HUES64 (cell line): ENCODE measurements at regions not wholly inside any gene's neighbourhood (a gene's known extent, or its start where the extent isn't known, plus 50 kb on each side); places are given as distances from the start of the nearest gene placed in this dataset.

ENCODE experiments used
- H3K27ac ChIP-seq: 2 replicates; pipeline ENCODE4 v1.7.0; 2013; ENCODE audit warnings: low read depth, low read length, inconsistent platforms
- H3K27me3 ChIP-seq: 2 replicates; pipeline ENCODE4 v1.6.1; 2013; ENCODE audit warnings: mild to moderate bottlenecking, low read length; ENCODE audit not compliant: insufficient read depth
- H3K36me3 ChIP-seq: 2 replicates; pipeline ENCODE4 v1.6.1; 2013; ENCODE audit warnings: mild to moderate bottlenecking, low read length; ENCODE audit not compliant: insufficient read depth
- H3K4me1 ChIP-seq: 2 replicates; pipeline ENCODE4 v1.6.1; 2013; ENCODE audit warnings: mild to moderate bottlenecking, low read length, moderate library complexity; ENCODE audit not compliant: insufficient read depth
- H3K4me3 ChIP-seq: 2 replicates; pipeline ENCODE4 v1.5.1; 2013; ENCODE audit warnings: mild to moderate bottlenecking, low read length, moderate library complexity
- H3K9ac ChIP-seq: 2 replicates; pipeline ENCODE4 v1.6.1; 2013; ENCODE audit warnings: mild to moderate bottlenecking, low read depth, low read length
- H3K9me3 ChIP-seq: 2 replicates; pipeline ENCODE4 v1.6.1; 2013; ENCODE audit warnings: low read depth, low read length; ENCODE audit not compliant: insufficient read depth
- WGBS: fragments of 150-250, 120-280 bp; methylation state at CpG from one replicate; pipeline ENCODE4 v1.1.7; 2013; ENCODE audit warnings: missing lambda C conversion rate; 5-methylcytosine and 5-hydroxymethylcytosine counted together

DNA sequence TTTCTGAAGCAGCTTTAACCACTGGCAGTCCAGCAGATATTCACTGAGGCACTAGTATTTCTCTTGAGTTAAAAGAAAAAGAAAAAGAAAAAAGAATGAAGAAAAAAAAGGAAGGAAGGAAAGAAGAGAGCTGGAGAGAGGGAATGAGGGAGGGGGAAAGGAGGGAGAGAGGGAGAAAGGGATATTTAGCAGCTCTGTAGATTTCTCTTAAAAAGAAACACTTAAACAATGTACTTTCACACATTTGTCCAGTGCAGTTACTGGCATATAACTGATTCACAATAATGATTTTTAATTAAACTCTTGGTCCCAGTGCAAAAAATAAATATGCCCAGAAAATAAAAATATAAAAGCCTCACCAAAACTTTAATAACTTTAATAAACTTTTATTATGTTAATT lies 386.4 kb downstream of the KCNJ2 start:
- Histone ChIP-seq H3K27ac (no peak overlapping the region), H3K9ac (no peak overlapping the region), H3K4me1 (no peaks in the 10 kb centered on the region), H3K9me3 (no peaks in the 10 kb centered on the region), H3K4me3 (no peak overlapping the region), H3K27me3 (no peaks in the 10 kb centered on the region), H3K36me3 (no peaks in the 10 kb centered on the region)

DNA sequence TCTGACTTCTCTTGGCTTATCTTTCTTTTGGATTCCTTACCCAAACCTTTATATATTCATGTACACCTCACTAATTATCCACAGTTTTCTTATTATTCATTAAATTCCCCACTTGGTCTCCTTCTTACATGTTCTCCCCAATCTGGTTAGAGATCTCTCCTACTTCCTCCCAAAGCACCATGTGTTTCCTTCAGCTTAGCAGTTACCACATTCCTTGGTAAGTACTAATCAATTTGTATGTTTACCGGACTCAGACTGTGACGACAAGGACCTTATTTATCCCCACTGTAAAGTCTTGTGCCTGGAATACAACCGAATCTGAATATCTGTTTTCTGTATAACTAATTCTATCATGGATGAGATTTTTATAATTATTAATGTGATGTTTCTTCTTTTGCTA lies 389.5 kb downstream of the KCNJ2 start:
- Histone ChIP-seq H3K27ac (no peak overlapping the region), H3K4me1 (no peaks in the 10 kb centered on the region), H3K9ac (no peak overlapping the region), H3K36me3 (no peaks in the 10 kb centered on the region), H3K27me3 (no peaks in the 10 kb centered on the region), H3K9me3 (no peaks in the 10 kb centered on the region), H3K4me3 (no peak overlapping the region)
- 92% methylated on average over 3 of the region's 3 CpGs for WGBS

DNA sequence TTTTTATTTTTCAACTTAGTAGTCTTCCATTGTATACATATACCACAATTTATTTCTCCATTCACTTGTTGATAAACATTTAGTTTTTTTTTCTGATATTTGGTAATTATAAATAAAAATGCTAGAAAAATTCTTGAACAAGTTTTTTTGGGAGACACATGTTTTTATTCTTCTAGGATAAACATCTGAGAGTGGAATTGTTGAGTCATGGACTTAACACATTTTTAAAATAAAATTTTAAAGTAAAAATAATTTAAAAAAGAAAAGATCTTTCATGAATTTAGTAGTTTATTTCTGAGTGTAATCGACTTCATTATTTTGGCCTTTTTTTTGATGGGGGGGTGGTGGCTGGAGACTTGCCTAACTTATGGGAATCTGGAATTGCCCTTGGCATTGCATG lies 391.1 kb downstream of the KCNJ2 start:
- Histone ChIP-seq H3K9me3 (no peaks in the 10 kb centered on the region), H3K27me3 (no peaks in the 10 kb centered on the region), H3K4me1 (no peaks in the 10 kb centered on the region), H3K36me3 (no peaks in the 10 kb centered on the region), H3K4me3 (no peak overlapping the region), H3K9ac (no peak overlapping the region), H3K27ac (no peak overlapping the region)
- WGBS: 93% methylated on average over 1 of the region's 1 CpG

DNA sequence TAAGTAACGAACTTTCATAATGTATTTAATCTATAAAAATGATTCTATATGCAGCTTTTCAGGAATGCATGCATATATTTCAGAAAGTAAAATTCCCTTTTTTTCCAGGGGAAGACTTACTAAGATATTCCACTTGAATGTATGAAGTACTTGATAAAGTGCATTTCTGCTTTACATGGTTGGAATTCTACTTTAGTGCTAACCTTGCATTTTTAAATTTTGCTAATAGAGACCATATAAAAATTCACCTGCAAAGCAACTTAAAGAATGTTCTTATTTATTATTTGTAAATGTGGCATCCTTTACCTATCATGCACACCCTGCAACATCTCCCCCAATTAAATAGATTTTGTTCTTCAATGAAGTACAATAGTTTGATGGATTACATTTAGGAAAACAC lies 392.8 kb downstream of the KCNJ2 start:
- H3K9me3 ChIP-seq: no peaks in the 10 kb centered on the region
- H3K27me3 ChIP-seq: no peaks in the 10 kb centered on the region
- no peak overlapping the region for H3K9ac ChIP-seq
- H3K36me3 ChIP-seq: no peaks in the 10 kb centered on the region
- H3K4me3 ChIP-seq: no peak overlapping the region
- no CpG with 5 or more reads among the region's 1 CpG for WGBS
- no peak overlapping the region for H3K27ac ChIP-seq
- no peaks in the 10 kb centered on the region for H3K4me1 ChIP-seq

DNA sequence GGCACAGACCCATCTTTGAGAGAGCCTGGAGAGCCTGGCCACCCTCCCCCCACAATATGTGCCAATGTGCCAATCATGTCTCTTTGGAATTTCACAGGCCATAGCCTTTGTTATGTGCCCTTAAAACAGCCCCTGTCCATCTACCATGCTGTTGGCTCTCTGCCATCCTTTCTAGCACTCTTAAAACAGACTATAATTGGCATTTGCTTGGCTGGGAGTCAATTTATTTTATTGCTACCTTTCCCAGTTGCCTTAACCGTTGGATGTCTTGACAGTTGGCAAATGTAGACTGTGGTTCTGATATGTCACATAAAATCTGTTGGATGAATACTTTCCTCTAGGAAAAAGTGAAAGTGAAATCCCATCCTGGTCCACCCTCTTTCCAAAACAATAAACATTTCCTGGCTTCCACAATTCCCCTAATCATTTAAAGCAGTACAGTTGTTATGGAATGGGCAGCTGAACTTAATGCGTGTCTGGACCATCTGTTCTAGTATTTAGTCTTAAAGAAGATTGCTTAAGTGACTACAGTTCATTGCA lies 394.0 kb downstream of the KCNJ2 start:
- Histone ChIP-seq H3K4me3 (no peak overlapping the region), H3K27me3 (no peaks in the 10 kb centered on the region), H3K27ac (no peak overlapping the region), H3K9me3 (no peaks in the 10 kb centered on the region), H3K36me3 (no peaks in the 10 kb centered on the region), H3K4me1 (no peaks in the 10 kb centered on the region), H3K9ac (no peak overlapping the region)
- 96% methylated on average over 2 of the region's 2 CpGs for WGBS

DNA sequence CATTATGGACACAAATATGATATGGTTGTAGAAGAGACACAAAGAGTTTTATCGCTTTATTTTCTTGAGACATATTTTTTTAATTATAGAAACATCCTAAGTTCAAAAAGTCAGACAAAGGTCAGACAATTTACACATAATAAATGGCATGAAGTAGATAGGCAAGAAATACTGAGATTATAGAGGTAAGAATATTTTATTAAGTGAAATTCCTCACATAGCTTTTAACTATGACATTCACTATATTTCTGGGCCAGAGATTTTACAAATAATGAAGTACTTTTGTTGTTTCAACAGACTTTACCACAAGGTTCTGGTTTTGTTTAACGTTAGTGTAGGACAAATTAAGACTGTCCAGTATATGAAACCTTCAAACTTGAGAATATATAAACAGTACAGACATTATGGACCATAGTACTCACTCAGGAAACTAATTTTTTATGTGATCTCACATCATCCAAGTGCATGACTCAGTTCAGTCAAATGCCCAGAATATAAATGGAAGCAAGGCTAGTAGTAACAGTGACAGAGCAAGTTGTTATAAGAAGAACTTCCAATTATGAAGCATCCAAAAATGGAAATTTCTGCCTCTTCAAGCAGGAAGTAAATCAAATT lies 394.8 kb downstream of the KCNJ2 start:
- Histone ChIP-seq H3K27ac (no peak overlapping the region), H3K4me3 (no peak overlapping the region), H3K27me3 (no peaks in the 10 kb centered on the region), H3K36me3 (no peaks in the 10 kb centered on the region), H3K9me3 (no peaks in the 10 kb centered on the region), H3K9ac (no peak overlapping the region), H3K4me1 (no peaks in the 10 kb centered on the region)
- WGBS: 100% methylated on average over 1 of the region's 2 CpGs

DNA sequence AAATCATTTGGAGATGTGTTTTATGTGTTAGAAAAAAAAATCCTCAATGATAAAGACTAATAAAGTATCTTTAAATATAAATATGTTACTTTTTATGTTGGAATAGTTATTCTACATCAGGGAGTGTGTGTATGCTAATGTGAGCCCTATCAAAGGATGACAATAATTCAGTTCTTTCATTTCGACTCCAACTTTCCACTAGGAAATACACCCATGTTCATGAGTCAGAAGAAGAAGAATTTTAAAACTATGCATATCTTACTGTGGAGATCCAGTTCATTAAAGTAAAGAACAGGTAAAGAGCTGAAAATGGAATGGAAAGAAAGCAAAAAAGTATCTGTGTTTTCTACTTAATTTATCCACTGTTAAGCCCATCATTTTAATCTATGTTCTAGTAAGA lies 399.8 kb downstream of the KCNJ2 start:
- Histone ChIP-seq H3K27me3 (no peaks in the 10 kb centered on the region), H3K9me3 (no peaks in the 10 kb centered on the region), H3K27ac (no peak overlapping the region), H3K4me3 (no peak overlapping the region), H3K9ac (no peak overlapping the region), H3K36me3 (no peaks in the 10 kb centered on the region), H3K4me1 (no peaks in the 10 kb centered on the region)
- no CpG with 5 or more reads among the region's 1 CpG for WGBS

DNA sequence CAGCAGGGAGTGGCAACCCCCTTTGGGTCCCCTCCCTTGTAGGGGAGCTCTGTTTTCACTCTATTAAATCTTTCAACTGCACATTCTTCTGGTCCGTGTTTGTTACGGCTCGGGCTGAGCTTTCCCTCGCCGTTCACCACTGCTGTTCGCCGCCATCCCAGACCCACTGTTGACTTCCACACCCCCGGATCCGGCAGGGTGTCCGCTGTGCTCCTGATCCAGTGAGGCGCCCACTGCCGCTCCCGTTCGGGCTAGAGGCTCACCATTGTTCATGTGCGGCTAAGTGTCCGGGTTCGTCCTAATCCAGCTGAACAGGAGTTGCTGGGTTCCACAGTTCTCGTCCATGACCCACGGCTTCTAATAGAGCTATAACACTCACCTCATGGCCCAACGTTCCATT lies 408.1 kb downstream of the KCNJ2 start:
- no peaks in the 10 kb centered on the region for H3K27me3 ChIP-seq
- no peak overlapping the region for H3K9ac ChIP-seq
- no peaks in the 10 kb centered on the region for H3K36me3 ChIP-seq
- no peak overlapping the region for H3K27ac ChIP-seq
- H3K9me3 ChIP-seq: no peaks in the 10 kb centered on the region
- WGBS: 96% methylated on average over 20 of the region's 20 CpGs
- H3K4me1 ChIP-seq: no peaks in the 10 kb centered on the region
- no peak overlapping the region for H3K4me3 ChIP-seq

DNA sequence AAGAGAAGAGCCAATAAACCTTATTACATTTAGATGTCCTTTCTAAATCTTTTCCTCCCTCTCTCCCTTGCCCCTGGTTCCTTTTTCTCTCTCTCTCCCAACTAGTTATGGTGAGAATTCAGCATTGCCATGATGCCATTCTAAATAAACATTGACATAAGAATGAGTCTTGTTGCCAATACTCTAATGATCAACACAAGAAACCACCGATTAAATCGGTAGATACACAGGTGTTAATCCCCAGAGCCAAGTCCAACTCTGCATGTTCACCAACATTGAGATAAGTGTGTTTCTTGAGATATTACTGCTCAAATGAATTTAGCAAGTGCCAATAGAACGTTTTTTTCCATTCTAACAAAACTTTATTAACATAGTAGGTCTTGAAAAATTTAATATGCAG lies 412.1 kb downstream of the KCNJ2 start:
- H3K9me3 ChIP-seq: peaks cover 5% of the 10 kb centered on the region; the same call in 1 of the 2 replicates
- 100% methylated on average over 2 of the region's 3 CpGs for WGBS
- H3K36me3 ChIP-seq: no peaks in the 10 kb centered on the region

DNA sequence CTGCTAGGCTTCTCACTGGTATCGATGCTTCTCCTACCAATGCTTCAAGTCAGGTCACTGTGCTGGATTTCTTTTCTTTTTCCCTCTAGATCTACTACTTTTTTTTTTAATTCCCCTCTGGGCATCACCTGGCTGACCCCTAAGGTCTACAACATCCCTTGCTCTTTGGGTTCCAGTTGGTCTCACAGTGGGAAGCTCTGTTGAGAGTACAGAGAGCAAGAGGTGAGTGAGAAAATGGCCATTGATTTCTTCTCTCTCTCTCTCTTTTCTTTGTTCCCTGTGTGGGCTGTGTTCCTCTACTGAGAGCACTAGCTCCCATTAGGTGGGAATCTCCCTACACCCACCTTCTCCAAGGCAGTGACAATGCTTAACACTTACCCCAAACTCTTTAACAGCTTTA lies 413.4 kb downstream of the KCNJ2 start:
- Histone ChIP-seq H3K27ac (no peak overlapping the region), H3K4me1 (no peaks in the 10 kb centered on the region), H3K9me3 (peaks cover 5% of the 10 kb centered on the region; the same call in 1 of the 2 replicates), H3K4me3 (no peak overlapping the region), H3K27me3 (no peaks in the 10 kb centered on the region), H3K36me3 (no peaks in the 10 kb centered on the region), H3K9ac (no peak overlapping the region)
- WGBS: 0% methylated on average over 1 of the region's 1 CpG

More for the DNA sequence above, 412.1 kb downstream of the KCNJ2 start:
- Histone ChIP-seq H3K27me3 (no peaks in the 10 kb centered on the region), H3K9ac (no peak overlapping the region), H3K4me1 (no peaks in the 10 kb centered on the region), H3K27ac (no peak overlapping the region), H3K4me3 (no peak overlapping the region)

DNA sequence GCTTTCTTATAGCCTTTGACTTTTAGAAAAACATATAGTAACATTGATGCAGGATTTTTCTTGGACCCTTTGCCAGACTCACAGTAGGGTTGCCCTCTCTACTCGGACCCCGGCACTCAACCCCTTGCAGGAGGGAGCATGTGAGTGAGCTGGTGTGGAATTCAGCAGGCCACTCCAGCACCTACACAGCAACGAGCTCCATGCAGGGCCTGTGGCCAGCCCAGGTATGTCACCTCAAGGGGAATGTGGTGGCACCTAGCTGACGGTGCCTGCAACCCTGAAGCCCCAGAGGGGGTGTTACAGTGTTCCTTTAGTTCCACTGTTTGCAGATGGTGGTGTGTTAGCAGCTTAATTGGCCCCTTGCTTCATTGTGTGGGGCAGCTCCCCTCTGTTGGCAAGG lies 414.9 kb downstream of the KCNJ2 start:
- no peak overlapping the region for H3K27ac ChIP-seq
- 95% methylated on average over 4 of the region's 4 CpGs for WGBS
- no peaks in the 10 kb centered on the region for H3K36me3 ChIP-seq
- no peaks in the 10 kb centered on the region for H3K4me1 ChIP-seq
- no peak overlapping the region for H3K4me3 ChIP-seq
- peaks cover 5% of the 10 kb centered on the region; the same call in 1 of the 2 replicates for H3K9me3 ChIP-seq
- H3K27me3 ChIP-seq: no peaks in the 10 kb centered on the region
- no peak overlapping the region for H3K9ac ChIP-seq

DNA sequence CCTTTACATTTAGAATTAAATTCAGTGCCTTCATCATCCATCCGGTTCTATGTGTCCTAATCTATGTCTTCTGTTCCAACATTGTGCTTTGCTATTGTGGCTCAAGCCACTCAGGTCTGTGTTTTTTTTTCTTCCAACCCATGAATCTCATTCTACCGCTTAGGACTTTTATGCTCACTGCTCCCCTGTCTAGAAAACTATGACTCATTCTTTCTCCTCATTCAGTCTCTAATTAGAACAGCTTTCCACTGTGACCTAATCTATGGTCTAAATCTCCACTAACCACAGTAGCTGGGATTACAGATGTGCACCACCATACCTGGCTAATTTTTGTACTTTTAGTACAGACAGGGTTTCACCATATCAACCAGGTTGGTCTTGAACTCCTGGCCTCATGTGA lies 418.7 kb downstream of the KCNJ2 start:
- Histone ChIP-seq H3K36me3 (no peaks in the 10 kb centered on the region), H3K4me3 (no peak overlapping the region), H3K27me3 (no peaks in the 10 kb centered on the region), H3K9me3 (peaks cover 5% of the 10 kb centered on the region; the same call in 1 of the 2 replicates), H3K4me1 (no peaks in the 10 kb centered on the region), H3K27ac (no peak overlapping the region), H3K9ac (no peak overlapping the region)
- WGBS: 92% methylated on average over 2 of the region's 2 CpGs
